Left ventricle myocardium inferior (tissue), 1 donor: ENCODE measurements at regions not wholly inside any gene's neighbourhood (a gene's known extent, or its start where the extent isn't known, plus 50 kb on each side); places are given as distances from the start of the nearest gene placed in this dataset.

ENCODE experiments used
- DNase-seq: peaks from one replicate; pipeline ENCODE4 v3.0.0-alpha.2; 2020
- H3K27ac ChIP-seq: fragments of 200-600 bp; replicated peaks from 2 replicates; pipeline ENCODE4 v1.8.0; 2021
- H3K27me3 ChIP-seq: fragments of 200-600 bp; 2 replicates; pipeline ENCODE4 v1.8.0; 2021; ENCODE audit warnings: low read depth
- H3K36me3 ChIP-seq: fragments of 200-600 bp; 2 replicates; pipeline ENCODE4 v1.8.0; 2021
- H3K4me1 ChIP-seq: fragments of 200-600 bp; 2 replicates; pipeline ENCODE4 v1.8.0; 2021
- H3K4me3 ChIP-seq: fragments of 200-600 bp; 2 replicates; pipeline ENCODE4 v1.8.0; 2021; ENCODE audit warnings: mild to moderate bottlenecking, moderate library complexity
- H3K9me3 ChIP-seq: fragments of 200-600 bp; replicated peaks from 2 replicates; pipeline ENCODE4 v1.8.0; 2021
- CTCF ChIP-seq: fragments of 200-600 bp; IDR thresholded peaks from 2 replicates; pipeline ENCODE4 v1.8.0; 2021; ENCODE audit warnings: antibody characterized with exemption, mild to moderate bottlenecking, borderline replicate concordance
- intact Hi-C: fragments of 100-400 bp; cut with micrococcal nuclease; formaldehyde crosslinking; loops from one replicate; pipeline ENCODE4 v1.11.0; 2022
- donor health status: DM: no; HTN: yes; CAD: no; lungs with severe emphysema.

- intact Hi-C loops = loop anchor here (10.0 kb wide), 2 partner anchors 297 to 357 kb away; no protein-coding TSS in a partner anchor
- no peak overlapping the region for H3K27ac ChIP-seq
- no peak for DNase-seq
- H3K27me3 ChIP-seq = peaks cover 8% of the 10 kb centered on the region
- H3K4me1 ChIP-seq = no peaks in the 10 kb centered on the region
- no peaks in the 10 kb centered on the region for H3K9me3 ChIP-seq
- no peak for TF ChIP-seq CTCF
- no peak overlapping the region for H3K4me3 ChIP-seq
- H3K36me3 ChIP-seq = no peaks in the 10 kb centered on the region
These were observed 159.4 kb upstream of the GGTLC1 start for GRCh38 chr20:24147961-24148360.

GRCh38 chr20:24147479-24147878, 158.9 kb upstream of the GGTLC1 start:
- Histone ChIP-seq H3K27ac (no peak overlapping the region), H3K4me1 (no peaks in the 10 kb centered on the region), H3K36me3 (no peaks in the 10 kb centered on the region), H3K4me3 (no peak overlapping the region), H3K27me3 (peaks cover 8% of the 10 kb centered on the region), H3K9me3 (no peaks in the 10 kb centered on the region)
- no peak for DNase-seq
- intact Hi-C loops = loop anchor here (10.0 kb wide), 2 partner anchors 297 to 357 kb away; no protein-coding TSS in a partner anchor
- no peak for TF ChIP-seq CTCF

- no peak for TF ChIP-seq CTCF
- Histone ChIP-seq H3K36me3 (no peaks in the 10 kb centered on the region), H3K9me3 (peaks cover 5% of the 10 kb centered on the region), H3K4me3 (no peak overlapping the region), H3K27ac (no peak overlapping the region), H3K27me3 (peaks cover 8% of the 10 kb centered on the region), H3K4me1 (no peaks in the 10 kb centered on the region)
- no peak for DNase-seq
- intact Hi-C loops = loop anchor here (10.0 kb wide), 2 partner anchors 299 to 359 kb away; no protein-coding TSS in a partner anchor
These were observed 157.7 kb upstream of the GGTLC1 start for GRCh38 chr20:24146231-24146634.

GRCh38 chr20:24144371-24144770, 155.8 kb upstream of the GGTLC1 start:
- Histone ChIP-seq H3K27me3 (peaks cover 8% of the 10 kb centered on the region), H3K27ac (no peak overlapping the region), H3K4me3 (no peak overlapping the region), H3K4me1 (no peaks in the 10 kb centered on the region), H3K9me3 (peaks cover 10% of the 10 kb centered on the region), H3K36me3 (no peaks in the 10 kb centered on the region)
- DNase-seq = no peak
- intact Hi-C loops = loop anchor here (10.0 kb wide), 2 partner anchors 300 to 360 kb away; no protein-coding TSS in a partner anchor
- no peak for TF ChIP-seq CTCF

- Histone ChIP-seq H3K27me3 (peaks cover 8% of the 10 kb centered on the region), H3K4me1 (no peaks in the 10 kb centered on the region), H3K27ac (no peak overlapping the region), H3K4me3 (no peak overlapping the region), H3K36me3 (no peaks in the 10 kb centered on the region), H3K9me3 (peaks cover 10% of the 10 kb centered on the region)
- DNase-seq = no peak
- TF ChIP-seq CTCF = no peak
- intact Hi-C loops = loop anchor here (10.0 kb wide), 2 partner anchors 304 to 364 kb away; no protein-coding TSS in a partner anchor
These were observed 152.5 kb upstream of the GGTLC1 start for GRCh38 chr20:24141111-24141510.
